SK-N-SH treated with all-trans-retinoic acid at 6 μM for 48 hours (cell line): ENCODE measurements at regions not wholly inside any gene's neighbourhood (a gene's known extent, or its start where the extent isn't known, plus 50 kb on each side); places are given as distances from the start of the nearest gene placed in this dataset.

Experiments
- CSDC2 ChIP-seq: fragments of 250-450 bp; sonication (Bioruptor Pico); IDR thresholded peaks from 2 replicates; pipeline ENCODE4 v1.5.0; 2020; ENCODE audit warnings: mild to moderate bottlenecking, moderate library complexity
- ZNF8 ChIP-seq: fragments of 450-650 bp; formaldehyde crosslinking; IDR thresholded peaks from 2 replicates; pipeline ENCODE4 v1.5.0; 2020; ENCODE audit warnings: mild to moderate bottlenecking, moderate library complexity

- TF ChIP-seq CSDC2 (CRISPR knock-in tag) (no peak), ZNF8 (no peak)
Measured at GRCh38 chr12:43238281-43238680, 313.7 kb downstream of the ADAMTS20 start.
